NB4 (cell line): ENCODE measurements at regions not wholly inside any gene's neighbourhood (a gene's known extent, or its start where the extent isn't known, plus 50 kb on each side); places are given as distances from the start of the nearest gene placed in this dataset.

Source experiments
- CTCF ChIP-seq: IDR thresholded peaks from one replicate; pipeline ENCODE4 v1.5.1; 2012; ENCODE audit warnings: low read depth, low read length
- POLR2A ChIP-seq: IDR thresholded peaks from 2 replicates; pipeline ENCODE4 v1.6.1; 2011; ENCODE audit warnings: mild to moderate bottlenecking; ENCODE audit not compliant: insufficient read length; ENCODE audit errors: extremely low read depth

- TF ChIP-seq CTCF (no peak), POLR2A (no peak)
These were observed 403.6 kb upstream of the ACVR2A start for GRCh38 chr2:147441182-147441581.
